Motor neuron (in vitro differentiated cells): ENCODE measurements at regions not wholly inside any gene's neighbourhood (a gene's known extent, or its start where the extent isn't known, plus 50 kb on each side); places are given as distances from the start of the nearest gene placed in this dataset.

Source experiments
- ATAC-seq, 8 experiments: fragments of 200-7000 bp; cut with Tn5 transposase; replicated peaks in 6 of 8; 2 replicates each; pipeline ENCODE4 v1.8.0; 2021; ENCODE audit warnings: mild to moderate bottlenecking in 8 of 8, moderate library complexity in 8 of 8
- H3K27ac ChIP-seq, 2 donors: fragments of 250-450 bp; sonication (Bioruptor Pico); 2 replicates each; pipeline ENCODE4 v1.9.0; 2021; ENCODE audit warnings: antibody characterized with exemption in 2 of 2, mild to moderate bottlenecking in 2 of 2, moderate library complexity in 1 of 2
- H3K4me1 ChIP-seq, 2 donors: fragments of 250-450 bp; sonication (Bioruptor Pico); replicated peaks in 1 of 2; 2 replicates each; pipeline ENCODE4 v1.6.1; 2021; ENCODE audit warnings: antibody characterized with exemption in 2 of 2, mild to moderate bottlenecking in 2 of 2, moderate library complexity in 1 of 2
- H3K4me3 ChIP-seq, 5 donors: fragments of 250-450 bp; sonication (Bioruptor Pico); 2 replicates each; pipeline ENCODE4 v1.9.0; 2021; ENCODE audit warnings: antibody characterized with exemption in 5 of 5, mild to moderate bottlenecking in 5 of 5, moderate library complexity in 4 of 5
- WGBS, 10 experiments: fragments of 450-650 bp; shearing (Covaris generic); methylation state at CpG; one replicate each; pipeline ENCODE4 v1.0.0; 2022; 5-methylcytosine and 5-hydroxymethylcytosine counted together
- in situ Hi-C, 9 experiments: fragments of 400-800 bp; cut with MboI; loops; one replicate each; pipeline ENCODE4 v1.15.0; 2021; ENCODE audit warnings: low sequenced_read_pairs in 9 of 9, low pct_unique_long_range_greater_than_20kb in 2 of 9; ENCODE audit not compliant: unreplicated experiment in 9 of 9

DNA sequence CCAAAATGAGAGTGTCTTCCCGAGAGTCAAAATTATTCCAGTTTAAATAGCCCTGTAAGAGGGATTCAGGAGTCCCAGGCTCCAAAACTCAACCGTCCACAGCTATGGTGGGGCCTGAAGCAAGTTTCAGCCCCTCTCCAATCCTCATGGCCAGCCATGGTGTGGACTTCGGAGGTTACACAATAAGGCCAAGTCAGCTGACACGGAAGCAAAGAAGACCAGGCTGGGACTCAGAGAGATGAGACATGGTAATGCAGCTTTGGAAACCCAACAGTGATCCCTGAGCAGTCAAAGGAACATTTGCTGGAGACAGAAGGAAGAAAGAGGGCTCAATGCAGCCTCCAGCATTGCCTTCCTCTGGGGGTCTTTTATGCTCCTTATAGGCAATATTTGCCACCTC is 324.6 kb upstream of the TLE3 start:
- WGBS, 10 experiments: 51 to 94% (median 69%) methylated on average over 2 to 3 of the region's 4 CpGs; no CpG with 5 or more reads in 4 of the 10 experiments
- no peak overlapping the region for H3K27ac ChIP-seq
- no peak for ATAC-seq
- no peak overlapping the region for H3K4me3 ChIP-seq
- H3K4me1 ChIP-seq: peaks cover 10 to 24% of the 10 kb centered on the region in 2 donors
- in situ Hi-C loops: no loop called here

GRCh38 chr15:70420948-70421482 is 323.3 kb upstream of the TLE3 start:
- H3K27ac ChIP-seq: no peak overlapping the region
- H3K4me1 ChIP-seq: peaks cover 10 to 24% of the 10 kb centered on the region in 2 donors
- in situ Hi-C loops: no loop called here
- H3K4me3 ChIP-seq: no peak overlapping the region
- no peak for ATAC-seq
- WGBS, 10 experiments: 25 to 100% (median 82%) methylated on average over 1 to 5 of the region's 5 CpGs

DNA sequence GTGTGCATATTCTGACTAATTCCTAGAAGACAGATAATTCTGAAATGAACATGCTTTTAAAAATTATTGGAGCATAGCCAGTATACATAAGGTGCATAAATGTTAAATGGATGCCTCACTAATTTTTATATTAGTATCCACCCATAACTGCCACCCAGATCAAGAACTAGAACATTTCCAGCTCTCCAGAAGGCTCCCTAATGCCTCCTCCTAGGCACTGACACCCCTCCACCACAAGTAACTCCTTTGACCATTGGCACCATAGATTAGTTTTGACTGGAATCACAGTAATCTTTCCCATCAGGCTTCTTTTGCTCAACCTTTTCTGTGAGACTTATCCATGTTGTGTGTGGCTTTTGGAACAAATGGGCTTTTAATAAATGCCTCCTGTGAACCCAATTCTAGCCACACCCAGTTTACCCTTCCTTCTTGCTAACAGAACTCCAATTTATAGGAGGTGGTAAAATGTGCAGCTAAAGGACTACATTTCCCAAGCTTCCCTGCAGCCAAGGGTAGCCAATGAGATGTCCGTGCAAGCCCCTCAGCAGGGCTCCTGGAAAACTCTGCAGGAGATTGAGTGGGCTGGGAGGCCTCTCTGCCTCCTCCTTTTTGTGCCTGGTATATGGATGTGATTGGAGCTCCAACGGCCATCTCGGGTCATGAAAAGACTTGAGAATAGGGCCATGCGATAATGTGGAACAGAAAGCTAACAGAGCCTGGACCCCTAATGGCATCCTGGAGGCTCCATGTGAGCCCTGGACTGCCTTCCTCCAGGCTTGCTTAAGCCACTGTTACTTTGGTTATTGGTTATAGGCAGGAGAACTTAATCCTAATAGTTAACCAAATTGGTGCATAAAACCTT is 322.6 kb upstream of the TLE3 start:
- 0 to 27% (median 16%) methylated on average over 2 to 4 of the region's 4 CpGs; no CpG with 5 or more reads in 6 of the 10 experiments for WGBS, 10 experiments
- in situ Hi-C loops: no loop called here
- peak in 7 of 8 experiments; percentile 48 to 82 (median 63) for ATAC-seq
- Histone ChIP-seq H3K27ac (no peak overlapping the region), H3K4me1 (peaks cover 10 to 24% of the 10 kb centered on the region in 2 donors), H3K4me3 (no peak overlapping the region)

DNA sequence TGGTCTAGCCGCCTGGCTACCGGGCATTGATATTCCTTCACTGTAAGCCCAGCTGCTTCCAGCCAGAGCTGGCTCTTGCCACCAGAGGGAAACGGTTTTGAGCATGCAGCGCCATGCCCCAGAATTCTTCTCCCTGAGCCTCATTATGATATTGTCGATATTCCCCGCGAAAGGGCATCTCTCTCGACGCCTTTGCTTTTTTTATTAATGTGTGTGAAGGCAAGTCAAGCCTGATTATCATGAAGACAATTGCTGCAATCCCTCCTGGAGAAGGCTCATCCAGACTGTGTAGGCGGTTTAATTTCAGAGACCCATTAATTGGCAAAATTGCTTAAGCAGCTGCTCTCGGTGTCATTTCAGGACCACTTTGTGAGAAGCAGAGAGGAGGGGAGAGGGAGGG is 321.2 kb upstream of the TLE3 start:
- peaks cover 10 to 24% of the 10 kb centered on the region in 2 donors for H3K4me1 ChIP-seq

GRCh38 chr15:70417535-70417934 is 319.8 kb upstream of the TLE3 start:
- in situ Hi-C loops: no loop called here
- H3K4me1 ChIP-seq: peaks cover 10 to 24% of the 10 kb centered on the region in 2 donors
- no peak for ATAC-seq
- 86 to 93% (median 90%) methylated on average over 2 to 5 of the region's 6 CpGs; no CpG with 5 or more reads in 4 of the 10 experiments for WGBS, 10 experiments
- no peak overlapping the region for H3K27ac ChIP-seq
- no peak overlapping the region for H3K4me3 ChIP-seq

More for the DNA sequence above, 321.2 kb upstream of the TLE3 start:
- ATAC-seq: peak in 5 of 8 experiments; percentile 76 to 87 (median 78)
- H3K27ac ChIP-seq: peak overlapping the region; percentile 38 to 48
- in situ Hi-C loops: no loop called here
- 0 to 71% (median 52%) methylated on average over 1 to 9 of the region's 11 CpGs; no CpG with 5 or more reads in 4 of the 10 experiments for WGBS, 10 experiments
- H3K4me3 ChIP-seq: no peak overlapping the region

DNA sequence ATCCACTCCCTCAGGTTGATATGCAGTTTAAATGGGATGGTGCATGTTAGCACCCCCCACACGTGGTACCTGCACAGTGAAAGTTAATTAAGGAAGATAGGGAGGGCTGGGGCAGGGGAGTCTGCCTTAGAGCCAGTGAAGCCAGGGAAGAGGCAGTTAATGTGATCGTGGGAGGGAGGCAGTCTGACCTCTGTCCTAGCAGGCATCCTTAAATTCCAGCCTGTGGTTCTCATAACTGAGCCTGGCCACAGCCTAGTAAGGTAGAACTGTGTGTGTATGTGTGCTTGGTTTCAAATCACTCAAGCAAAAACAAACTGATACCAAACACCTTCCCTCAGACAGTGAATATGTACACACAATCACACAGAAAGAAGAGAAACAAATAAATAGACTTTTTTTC is 319.1 kb upstream of the TLE3 start:
- Histone ChIP-seq H3K4me1 (peaks cover 11 to 24% of the 10 kb centered on the region in 2 donors), H3K4me3 (no peak overlapping the region), H3K27ac (no peak overlapping the region)
- ATAC-seq: no peak
- WGBS, 10 experiments: 20 to 80% (median 43%) methylated on average over 1 of the region's 2 CpGs; no CpG with 5 or more reads in 7 of the 10 experiments
- in situ Hi-C loops: no loop called here

DNA sequence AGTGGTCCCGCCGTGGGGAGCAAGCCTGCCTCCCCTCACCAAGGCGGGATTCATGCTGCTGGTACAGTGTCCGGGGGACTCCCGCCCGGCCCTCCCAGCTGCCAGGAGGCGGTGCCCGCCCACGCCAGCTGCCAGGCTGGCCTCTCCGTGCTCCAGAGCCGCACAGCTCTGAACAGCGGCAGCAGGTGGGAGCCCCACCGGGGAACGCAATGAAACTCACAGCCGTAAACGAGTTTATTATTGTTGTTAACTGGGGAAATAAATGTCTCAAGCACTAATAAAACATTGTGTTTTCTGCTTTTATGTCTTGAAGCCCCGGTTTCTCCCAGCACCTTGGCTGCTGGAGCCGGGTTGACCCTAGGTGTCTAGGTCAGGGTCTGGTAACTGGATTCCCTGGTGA is 317.7 kb upstream of the TLE3 start:
- Histone ChIP-seq H3K4me1 (peaks cover 25 to 33% of the 10 kb centered on the region in 2 donors), H3K4me3 (no peak overlapping the region), H3K27ac (no peak overlapping the region)
- no peak for ATAC-seq
- in situ Hi-C loops: no loop called here
- 20 to 100% (median 79%) methylated on average over 1 to 9 of the region's 18 CpGs; no CpG with 5 or more reads in 4 of the 10 experiments for WGBS, 10 experiments

- Histone ChIP-seq H3K4me1 (peaks cover 31% of the 10 kb centered on the region in 2 donors), H3K27ac (no peak overlapping the region), H3K4me3 (no peak overlapping the region)
- in situ Hi-C loops: no loop called here
- no peak for ATAC-seq
- 14 to 100% (median 92%) methylated on average over 1 to 5 of the region's 5 CpGs; no CpG with 5 or more reads in 1 of the 10 experiments for WGBS, 10 experiments
Measured at GRCh38 chr15:70414626-70415025, 316.9 kb upstream of the TLE3 start.

- ATAC-seq: peak in 3 of 8 experiments; percentile 89 to 97 (median 91)
- Histone ChIP-seq H3K4me3 (no peak overlapping the region), H3K4me1 (peaks cover 24 to 25% of the 10 kb centered on the region in 2 donors), H3K27ac (no peak overlapping the region)
- in situ Hi-C loops: no loop called here
Measured at GRCh38 chr15:70412794-70413193, 315.1 kb upstream of the TLE3 start.

- Histone ChIP-seq H3K4me3 (no peak overlapping the region), H3K27ac (no peak overlapping the region), H3K4me1 (peaks cover 35 to 38% of the 10 kb centered on the region in 2 donors)
- in situ Hi-C loops: no loop called here
- ATAC-seq: peak in 3 of 8 experiments; percentile 30 to 91 (median 33)
- 21 to 89% (median 30%) methylated on average over 1 to 10 of the region's 10 CpGs for WGBS, 10 experiments
Measured at GRCh38 chr15:70411143-70411863, 313.6 kb upstream of the TLE3 start.

DNA sequence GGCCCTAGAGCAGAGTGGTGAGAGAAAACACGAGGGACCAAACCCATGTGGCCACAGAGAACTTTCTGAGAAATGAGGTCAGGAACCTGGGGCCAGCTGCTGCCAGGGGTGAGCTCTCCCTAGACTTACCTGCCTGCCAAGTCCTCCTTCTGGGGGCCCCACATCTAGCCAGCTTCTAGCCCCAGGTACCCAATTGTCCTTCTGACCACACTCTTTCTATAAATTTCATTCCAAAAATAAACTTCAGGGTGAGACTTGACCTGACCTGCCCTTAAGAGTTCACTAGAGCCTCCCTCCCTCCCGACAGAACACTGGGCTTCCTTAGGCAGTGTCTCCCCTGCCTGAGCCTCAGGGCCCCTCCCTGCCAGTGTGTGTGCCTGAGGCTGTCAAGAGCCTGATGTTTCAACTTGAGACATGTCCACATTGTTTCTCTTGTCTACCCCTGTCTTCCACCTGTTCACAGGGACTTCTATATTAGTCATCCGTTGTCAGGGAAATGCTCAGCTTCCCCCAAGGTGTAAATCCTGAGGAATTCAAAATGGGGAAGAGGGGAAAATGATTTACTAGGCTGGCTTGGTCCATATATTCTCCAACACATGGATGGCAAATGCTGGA is 312.8 kb upstream of the TLE3 start:
- in situ Hi-C loops: no loop called here
- peak in 3 of 8 experiments; percentile 20 to 50 (median 48) for ATAC-seq
- WGBS, 10 experiments: 17 to 67% (median 37%) methylated on average over 2 to 3 of the region's 3 CpGs; no CpG with 5 or more reads in 7 of the 10 experiments

DNA sequence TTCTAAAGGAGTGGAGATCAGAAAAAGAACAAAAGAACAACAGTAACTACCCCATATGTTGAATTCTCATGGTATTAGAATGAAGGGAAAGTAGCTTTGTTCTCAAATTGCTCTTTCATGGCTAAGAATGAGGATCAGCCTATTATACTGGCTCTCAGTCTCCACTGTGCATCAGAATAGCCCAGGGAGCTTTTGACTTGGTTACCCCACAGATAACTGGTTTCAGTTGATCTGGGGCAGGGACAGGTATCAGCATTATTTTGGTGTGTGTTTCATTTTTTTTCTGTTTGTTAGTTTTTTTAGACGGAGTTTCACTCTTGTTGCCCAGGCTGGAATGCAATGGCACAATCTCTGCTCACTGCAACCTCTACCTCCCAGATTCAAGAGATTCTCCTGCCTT is 311.7 kb upstream of the TLE3 start:
- Histone ChIP-seq H3K4me3 (no peak overlapping the region), H3K4me1 (peaks cover 40 to 44% of the 10 kb centered on the region in 2 donors), H3K27ac (no peak overlapping the region)
- WGBS, 10 experiments: 80 to 100% (median 88%) methylated on average over 1 of the region's 1 CpG; no CpG with 5 or more reads in 7 of the 10 experiments
- ATAC-seq: peak in 2 of 8 experiments; percentile 14 to 30
- in situ Hi-C loops: no loop called here

More for the DNA sequence above, 312.8 kb upstream of the TLE3 start:
- Histone ChIP-seq H3K4me1 (peaks cover 40 to 44% of the 10 kb centered on the region in 2 donors), H3K4me3 (no peak overlapping the region), H3K27ac (no peak overlapping the region)
